BLaER1 treated with 17β-estradiol and CSF1 and Interleukin-3, amounts not matched to agents 10 nM and 100 nM (cell line): ENCODE measurements at regions not wholly inside any gene's neighbourhood (a gene's known extent, or its start where the extent isn't known, plus 50 kb on each side); places are given as distances from the start of the nearest gene placed in this dataset.
"Not testable (repeated sequence)": the region's sequence is repeated elsewhere in the genome, so short reads cannot be mapped to it uniquely, and the experiment has no call there.

Experiments used
- H3K27ac ChIP-seq, 11 experiments: shearing (Covaris generic); formaldehyde crosslinking; 2 replicates each; pipeline ENCODE4 v1.8.1; 2022
- H3K27me3 ChIP-seq, 11 experiments: shearing (Covaris generic); formaldehyde crosslinking; 2 replicates each; pipeline ENCODE4 v1.8.1; 2022
- H3K36me3 ChIP-seq, 11 experiments: shearing (Covaris generic); formaldehyde crosslinking; 2 replicates each; pipeline ENCODE4 v1.8.1; 2022
- H3K4me1 ChIP-seq, 10 experiments: shearing (Covaris generic); formaldehyde crosslinking; 2 replicates each; pipeline ENCODE4 v1.8.1; 2022
- H3K4me2 ChIP-seq, 11 experiments: shearing (Covaris generic); formaldehyde crosslinking; 2 replicates each; pipeline ENCODE4 v1.8.1; 2022
- H3K4me3 ChIP-seq, 10 experiments: shearing (Covaris generic); formaldehyde crosslinking; 2 replicates each; pipeline ENCODE4 v1.8.1; 2022
- H3K9ac ChIP-seq, 11 experiments: shearing (Covaris generic); formaldehyde crosslinking; 2 replicates each; pipeline ENCODE4 v1.8.1; 2022
- H3K9me3 ChIP-seq, 11 experiments: shearing (Covaris generic); formaldehyde crosslinking; replicated peaks in 1 of 11; 2 replicates each; pipeline ENCODE4 v1.8.1; 2022
- H4K20me1 ChIP-seq, 11 experiments: shearing (Covaris generic); formaldehyde crosslinking; 2 replicates each; pipeline ENCODE4 v1.8.1; 2022
- Cebpa-rat ChIP-seq, 11 experiments: shearing (Covaris generic); IDR thresholded peaks; 2 replicates each; pipeline ENCODE4 v1.8.1; 2022

DNA sequence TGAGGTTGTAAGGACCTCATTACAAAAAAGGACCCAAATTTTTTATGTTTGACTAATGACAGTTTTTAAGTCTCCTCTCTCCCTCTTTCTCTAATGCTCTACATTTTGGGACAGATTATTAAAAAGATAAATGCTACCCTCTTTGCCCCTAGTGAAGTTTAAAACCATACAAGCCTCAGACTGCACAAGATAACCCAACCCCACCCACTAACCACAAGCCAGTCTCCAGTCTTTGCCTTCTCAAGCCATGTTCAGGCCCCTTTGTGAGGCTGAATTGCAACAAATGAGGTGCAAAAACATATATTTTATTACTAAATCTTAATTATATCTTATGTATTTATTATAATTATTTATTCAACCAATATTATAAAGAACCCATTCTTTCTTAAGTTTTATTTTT is 597.2 kb upstream of the BRINP3 start:
- no peaks in the 10 kb centered on the region for H4K20me1 ChIP-seq
- no peak overlapping the region for H3K4me2 ChIP-seq
- no peaks in the 10 kb centered on the region for H3K36me3 ChIP-seq
- no peak overlapping the region for H3K9ac ChIP-seq
- H3K4me1 ChIP-seq, result 0 out of 20 replicates have a peak, but pooled peaks cover 0 to 4% (median 0%) of the 10 kb centered on the region in 10 experiments
- no peak overlapping the region for H3K4me3 ChIP-seq
- H3K27me3 ChIP-seq, result no peaks in the 10 kb centered on the region
- H3K27ac ChIP-seq, result no peak overlapping the region
- peaks cover 0 to 5% (median 0%) of the 10 kb centered on the region in 11 experiments; a peak in 5 of 22 replicates for H3K9me3 ChIP-seq
- no peak for TF ChIP-seq Cebpa-rat (IDR thresholded peaks at IDR 0.05)

GRCh38 chr1:191083090-191083489 is 605.4 kb upstream of the BRINP3 start:
- not testable (repeated sequence) for H3K4me2 ChIP-seq, H3K27ac ChIP-seq, H3K9ac ChIP-seq, H3K4me3 ChIP-seq, H3K36me3 ChIP-seq, H4K20me1 ChIP-seq, H3K27me3 ChIP-seq
- H3K4me1 ChIP-seq, result peaks cover 0 to 23% (median 5%) of the 10 kb centered on the region in 10 experiments; a peak in 8 of 20 replicates
- peaks cover 0 to 11% (median 4%) of the 10 kb centered on the region in 11 experiments; a peak in 9 of 22 replicates for H3K9me3 ChIP-seq

- Histone ChIP-seq H3K4me2 (peak overlapping the region in 3 of 11 experiments; percentile 19 to 48 (median 33); a peak in 4 of 22 replicates), H3K27ac (no peak overlapping the region), H3K4me3 (no peak overlapping the region), H3K9me3 (peaks cover 0 to 6% (median 4%) of the 10 kb centered on the region in 11 experiments; a peak in 5 of 22 replicates), H3K9ac (no peak overlapping the region), H3K36me3 (no peaks in the 10 kb centered on the region), H3K4me1 (peaks cover 0 to 23% (median 5%) of the 10 kb centered on the region in 10 experiments; a peak in 8 of 20 replicates), H3K27me3 (no peaks in the 10 kb centered on the region), H4K20me1 (no peaks in the 10 kb centered on the region)
- no peak for TF ChIP-seq Cebpa-rat (IDR thresholded peaks at IDR 0.05)
These were observed 607.5 kb upstream of the BRINP3 start for GRCh38 chr1:191085121-191085520.

DNA sequence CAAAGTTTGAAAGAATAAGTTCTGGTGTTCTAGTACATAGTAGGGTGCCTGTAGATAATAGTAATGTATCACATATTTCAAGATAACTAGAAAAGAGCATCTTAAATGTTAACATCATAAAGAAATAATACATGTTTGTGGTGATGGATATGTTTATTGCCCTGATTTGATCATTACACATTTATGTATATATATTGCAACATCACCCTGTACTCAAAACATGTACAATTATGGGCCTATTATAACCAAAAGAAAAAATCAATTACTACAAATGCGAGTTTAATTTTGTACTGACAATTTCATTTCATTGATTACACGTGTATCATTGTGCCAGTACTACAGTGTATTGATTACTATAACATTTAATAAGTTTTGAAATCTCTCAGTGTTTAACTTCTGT is 609.2 kb upstream of the BRINP3 start:
- Histone ChIP-seq H3K4me3 (no peak overlapping the region), H3K36me3 (no peaks in the 10 kb centered on the region), H3K9ac (no peak overlapping the region), H3K9me3 (peaks cover 0 to 6% (median 4%) of the 10 kb centered on the region in 11 experiments; a peak in 5 of 22 replicates), H3K4me2 (no peak overlapping the region), H3K27ac (no peak overlapping the region), H4K20me1 (no peaks in the 10 kb centered on the region), H3K4me1 (peaks cover 0 to 23% (median 5%) of the 10 kb centered on the region in 10 experiments; a peak in 8 of 20 replicates), H3K27me3 (no peaks in the 10 kb centered on the region)
- no peak for TF ChIP-seq Cebpa-rat (IDR thresholded peaks at IDR 0.05)

GRCh38 chr1:191096405-191096804 is 618.7 kb upstream of the BRINP3 start:
- no peaks in the 10 kb centered on the region for H3K4me1 ChIP-seq
- H4K20me1 ChIP-seq, result no peaks in the 10 kb centered on the region
- no peaks in the 10 kb centered on the region for H3K36me3 ChIP-seq
- H3K4me3 ChIP-seq, result no peak overlapping the region
- no peak overlapping the region for H3K4me2 ChIP-seq
- H3K9ac ChIP-seq, result no peak overlapping the region
- H3K27me3 ChIP-seq, result no peaks in the 10 kb centered on the region
- TF ChIP-seq Cebpa-rat (IDR thresholded peaks at IDR 0.05), result no peak
- no peak overlapping the region for H3K27ac ChIP-seq
- H3K9me3 ChIP-seq, result no peaks in the 10 kb centered on the region; a peak in 1 of 22 replicates

GRCh38 chr1:191099696-191100095 is 622.0 kb upstream of the BRINP3 start:
- no peak overlapping the region for H3K9ac ChIP-seq
- TF ChIP-seq Cebpa-rat (IDR thresholded peaks at IDR 0.05), result no peak
- no peaks in the 10 kb centered on the region for H3K4me1 ChIP-seq
- H3K27ac ChIP-seq, result no peak overlapping the region
- H3K4me2 ChIP-seq, result no peak overlapping the region
- H3K27me3 ChIP-seq, result no peaks in the 10 kb centered on the region
- H3K9me3 ChIP-seq, result no peaks in the 10 kb centered on the region
- H3K4me3 ChIP-seq, result no peak overlapping the region
- H3K36me3 ChIP-seq, result no peaks in the 10 kb centered on the region
- H4K20me1 ChIP-seq, result no peaks in the 10 kb centered on the region

DNA sequence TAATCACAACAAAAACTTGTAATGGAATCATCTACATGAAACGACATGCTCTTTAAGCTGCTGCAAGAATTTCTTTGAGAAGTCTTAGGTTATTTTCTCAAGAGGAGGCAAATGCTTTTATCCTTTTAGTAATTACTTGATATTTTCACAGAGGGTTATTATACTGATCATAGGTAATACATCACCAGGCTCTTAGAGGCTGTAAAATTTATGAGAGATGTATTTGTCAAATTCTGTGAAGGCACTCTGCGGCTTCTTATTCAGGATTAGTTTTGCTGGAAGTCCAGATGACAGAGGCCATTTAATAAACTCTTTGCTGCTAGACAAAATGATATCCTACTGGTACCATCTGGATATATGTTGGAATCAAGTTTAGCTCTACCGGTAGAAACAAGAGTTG is 624.3 kb upstream of the BRINP3 start:
- TF ChIP-seq Cebpa-rat (IDR thresholded peaks at IDR 0.05), result no peak
- H3K27me3 ChIP-seq, result no peaks in the 10 kb centered on the region
- H3K9ac ChIP-seq, result no peak overlapping the region
- no peak overlapping the region for H3K4me2 ChIP-seq
- no peak overlapping the region for H3K27ac ChIP-seq
- H3K9me3 ChIP-seq, result no peaks in the 10 kb centered on the region
- H3K36me3 ChIP-seq, result no peaks in the 10 kb centered on the region
- H4K20me1 ChIP-seq, result no peaks in the 10 kb centered on the region
- no peaks in the 10 kb centered on the region for H3K4me1 ChIP-seq
- H3K4me3 ChIP-seq, result no peak overlapping the region

DNA sequence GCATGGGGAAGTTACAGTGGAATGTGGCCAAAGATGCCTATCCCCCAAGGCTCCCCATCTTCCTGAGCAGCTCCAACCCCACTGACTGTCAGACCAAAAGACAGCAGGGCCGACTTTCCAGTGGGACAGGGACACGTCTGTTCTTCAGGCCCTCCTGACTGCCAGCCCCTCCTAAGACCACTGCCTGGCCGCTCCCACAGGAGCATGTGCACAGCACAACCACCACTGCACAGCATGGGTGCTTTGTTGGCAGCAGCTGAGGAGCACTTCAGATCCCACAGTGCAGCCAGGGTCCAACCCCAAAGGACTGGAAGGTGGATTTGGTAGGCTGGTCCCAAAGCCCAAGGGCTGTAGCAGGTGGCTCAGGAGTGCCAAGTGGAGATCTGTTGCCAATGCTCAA is 648.3 kb upstream of the BRINP3 start:
- no peak for TF ChIP-seq Cebpa-rat (IDR thresholded peaks at IDR 0.05)
- H3K4me3 ChIP-seq, result no peak overlapping the region
- 0 out of 20 replicates have a peak, but pooled peaks cover 0 to 4% (median 0%) of the 10 kb centered on the region in 10 experiments for H3K4me1 ChIP-seq
- peaks cover 0 to 25% (median 11%) of the 10 kb centered on the region in 11 experiments; a peak in 12 of 22 replicates for H3K9me3 ChIP-seq
- H3K27me3 ChIP-seq, result no peaks in the 10 kb centered on the region
- H4K20me1 ChIP-seq, result no peaks in the 10 kb centered on the region
- H3K36me3 ChIP-seq, result no peaks in the 10 kb centered on the region
- no peak overlapping the region for H3K9ac ChIP-seq
- no peak overlapping the region for H3K4me2 ChIP-seq
- no peak overlapping the region for H3K27ac ChIP-seq

DNA sequence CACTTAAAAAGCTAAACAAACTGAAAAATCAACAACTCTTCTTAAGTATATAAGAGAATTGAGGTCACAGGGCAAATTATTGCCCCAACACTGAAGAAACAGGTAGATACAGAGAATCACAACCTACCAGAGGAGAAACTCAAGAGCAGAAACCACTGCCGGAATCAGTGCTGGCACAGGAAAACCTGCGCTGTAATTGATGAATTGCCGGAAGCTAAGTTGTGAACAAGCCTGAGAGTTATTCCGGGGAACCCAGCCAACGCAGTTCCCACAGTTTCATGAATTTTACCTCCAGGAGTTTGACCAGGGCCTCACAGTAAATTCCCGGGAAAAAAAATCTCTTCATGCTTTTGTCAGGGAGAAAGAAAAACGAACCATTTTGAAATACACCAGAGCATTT is 657.1 kb upstream of the BRINP3 start:
- Histone ChIP-seq H3K9me3 (no peaks in the 10 kb centered on the region), H3K27ac (no peak overlapping the region), H3K4me2 (peak overlapping the region in 5 of 11 experiments; percentile 11 to 45 (median 34); a peak in 4 of 22 replicates), H3K36me3 (no peaks in the 10 kb centered on the region), H3K9ac (no peak overlapping the region), H3K4me3 (no peak overlapping the region), H4K20me1 (no peaks in the 10 kb centered on the region), H3K27me3 (no peaks in the 10 kb centered on the region), H3K4me1 (peaks cover 0 to 5% (median 0%) of the 10 kb centered on the region in 10 experiments; a peak in 3 of 20 replicates)
- no peak for TF ChIP-seq Cebpa-rat (IDR thresholded peaks at IDR 0.05)

DNA sequence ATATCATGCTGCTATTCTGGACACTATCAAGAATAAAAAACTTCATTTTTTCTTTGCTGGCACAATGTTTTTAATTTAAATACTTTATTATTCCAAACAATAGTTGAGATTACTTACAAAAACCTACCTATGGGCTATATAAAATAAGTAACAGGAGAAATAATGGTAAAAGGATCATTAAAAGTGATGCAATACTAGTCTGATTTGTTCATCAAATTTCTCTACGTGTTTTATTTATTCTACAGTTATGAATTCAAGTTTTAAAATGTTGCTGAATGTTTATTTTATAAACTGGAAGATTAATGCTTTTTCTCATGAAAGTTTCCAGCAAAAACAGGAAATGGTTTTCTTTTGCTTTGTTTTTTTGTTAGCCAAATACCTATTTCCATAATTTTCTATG is 662.4 kb upstream of the BRINP3 start:
- Histone ChIP-seq H3K4me3 (no peak overlapping the region), H3K36me3 (no peaks in the 10 kb centered on the region), H3K27ac (no peak overlapping the region), H3K27me3 (no peaks in the 10 kb centered on the region), H3K4me1 (no peaks in the 10 kb centered on the region; a peak in 1 of 20 replicates), H3K9me3 (no peaks in the 10 kb centered on the region), H3K4me2 (no peak overlapping the region), H4K20me1 (no peaks in the 10 kb centered on the region), H3K9ac (no peak overlapping the region)
- no peak for TF ChIP-seq Cebpa-rat (IDR thresholded peaks at IDR 0.05)
